ENCODE measurements at regions not wholly inside any gene's neighbourhood (a gene's known extent, or its start where the extent isn't known, plus 50 kb on each side); places are given as distances from the start of the nearest gene placed in this dataset.

- no peak for TF ChIP-seq CTCF (IDR thresholded peaks at IDR 0.05; ENCODE audit: low read length)
- no peak for TF ChIP-seq EZH2 (IDR thresholded peaks at IDR 0.05; ENCODE audit: borderline replicate concordance, low read length)
Observed at GRCh38 chr7:109951565-109951928, 1139.4 kb upstream of the LRRN3 start.
